Gastroesophageal sphincter (tissue), 3 donors: ENCODE measurements at regions not wholly inside any gene's neighbourhood (a gene's known extent, or its start where the extent isn't known, plus 50 kb on each side); places are given as distances from the start of the nearest gene placed in this dataset.

Source experiments
- POLR2A ChIP-seq, 2 donors: fragments of 450-650 bp; IDR thresholded peaks; one replicate each; pipeline ENCODE4 v1.6.1; 2017; ENCODE audit warnings: antibody characterized with exemption in 2 of 2, mild to moderate bottlenecking in 2 of 2, moderate library complexity in 1 of 2
- POLR2AphosphoS5 ChIP-seq: sonication (generic); formaldehyde crosslinking; IDR thresholded peaks from one replicate; pipeline ENCODE4 v1.6.1; 2017; ENCODE audit warnings: antibody characterized with exemption
- TF ChIP-seq, protein P1 (sequence below), 4 experiments: fragments of 200-600 bp in 2 of 4; fragments of 450-650 bp in 2 of 4; sonication (generic) in 1 of 4; IDR thresholded peaks; one replicate each; pipeline ENCODE4 v1.5.1; 2017 to 2019; ENCODE audit warnings: antibody characterized with exemption in 4 of 4, mild to moderate bottlenecking in 2 of 4, moderate library complexity in 2 of 4

GRCh38 chr6:19169366-19169765 is 667.8 kb upstream of the ID4 start:
- TF ChIP-seq POLR2A (IDR thresholded peaks at IDR 0.05) (no peak), POLR2AphosphoS5 (no peak)
- TF ChIP-seq, protein P1, sequence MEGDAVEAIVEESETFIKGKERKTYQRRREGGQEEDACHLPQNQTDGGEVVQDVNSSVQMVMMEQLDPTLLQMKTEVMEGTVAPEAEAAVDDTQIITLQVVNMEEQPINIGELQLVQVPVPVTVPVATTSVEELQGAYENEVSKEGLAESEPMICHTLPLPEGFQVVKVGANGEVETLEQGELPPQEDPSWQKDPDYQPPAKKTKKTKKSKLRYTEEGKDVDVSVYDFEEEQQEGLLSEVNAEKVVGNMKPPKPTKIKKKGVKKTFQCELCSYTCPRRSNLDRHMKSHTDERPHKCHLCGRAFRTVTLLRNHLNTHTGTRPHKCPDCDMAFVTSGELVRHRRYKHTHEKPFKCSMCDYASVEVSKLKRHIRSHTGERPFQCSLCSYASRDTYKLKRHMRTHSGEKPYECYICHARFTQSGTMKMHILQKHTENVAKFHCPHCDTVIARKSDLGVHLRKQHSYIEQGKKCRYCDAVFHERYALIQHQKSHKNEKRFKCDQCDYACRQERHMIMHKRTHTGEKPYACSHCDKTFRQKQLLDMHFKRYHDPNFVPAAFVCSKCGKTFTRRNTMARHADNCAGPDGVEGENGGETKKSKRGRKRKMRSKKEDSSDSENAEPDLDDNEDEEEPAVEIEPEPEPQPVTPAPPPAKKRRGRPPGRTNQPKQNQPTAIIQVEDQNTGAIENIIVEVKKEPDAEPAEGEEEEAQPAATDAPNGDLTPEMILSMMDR (IDR thresholded peaks at IDR 0.05) = no peak
